Keratinocyte (primary cell): ENCODE measurements at regions not wholly inside any gene's neighbourhood (a gene's known extent, or its start where the extent isn't known, plus 50 kb on each side); places are given as distances from the start of the nearest gene placed in this dataset.

Experiments used
- DNase-seq: peaks from one replicate; pipeline ENCODE4 v3.0.0-alpha.2; 2011; ENCODE audit warnings: low read depth, missing footprints, low spot score
- FAIRE-seq: peaks from 2 replicates; lab custom pipeline; 2011; peaks lifted over from hg19 to GRCh38; lab: Jason Lieb, UNC
- H2AFZ ChIP-seq: 2 replicates; pipeline ENCODE4 v1.6.0; 2012; ENCODE audit warnings: low read length, control low read depth, inconsistent platforms; ENCODE audit not compliant: control insufficient read depth
- H3K27ac ChIP-seq: 2 replicates; pipeline ENCODE4 v1.5.1; 2011; ENCODE audit warnings: low read length; ENCODE audit not compliant: control insufficient read depth, insufficient read depth
- H3K27me3 ChIP-seq: 3 replicates; pipeline ENCODE4 v1.6.0; 2011; ENCODE audit warnings: low read length; ENCODE audit not compliant: control insufficient read depth, insufficient read depth; ENCODE audit errors: extremely low read depth
- H3K36me3 ChIP-seq, 2 experiments: 2 replicates in 1 of 2; 3 replicates in 1 of 2; pipeline ENCODE4 v1.5.1; 2011; ENCODE audit warnings: low read length in 2 of 2, mild to moderate bottlenecking in 1 of 2; ENCODE audit not compliant: control insufficient read depth in 2 of 2, insufficient read depth in 2 of 2; ENCODE audit errors: extremely low read depth in 1 of 2
- H3K4me1 ChIP-seq: 3 replicates; pipeline ENCODE4 v1.5.1; 2011; ENCODE audit warnings: low read length; ENCODE audit not compliant: control insufficient read depth, insufficient read depth; ENCODE audit errors: extremely low read depth
- H3K4me2 ChIP-seq: 3 replicates; pipeline ENCODE4 v1.6.0; 2011; ENCODE audit warnings: low read depth, low read length; ENCODE audit not compliant: control insufficient read depth, insufficient read depth; ENCODE audit errors: extremely low read depth
- H3K4me3 ChIP-seq, 3 experiments: fragments of 200-600 bp in 1 of 3; sonication (generic) in 1 of 3; 2 replicates in 2 of 3; 3 replicates in 1 of 3; pipeline ENCODE4 v1.5.1; 2011 to 2016; ENCODE audit warnings: low read length in 3 of 3, mild to moderate bottlenecking in 3 of 3, control low read depth in 2 of 3, inconsistent platforms in 1 of 3, low read depth in 1 of 3, mixed read lengths in 1 of 3, mixed run types in 1 of 3, moderate library complexity in 1 of 3; ENCODE audit not compliant: control insufficient read depth in 2 of 3, insufficient read depth in 2 of 3; ENCODE audit errors: extremely low read depth in 1 of 3
- H3K79me2 ChIP-seq: 2 replicates; pipeline ENCODE4 v1.6.0; 2012; ENCODE audit warnings: low read length; ENCODE audit not compliant: control insufficient read depth, insufficient read depth
- H3K9ac ChIP-seq: 3 replicates; pipeline ENCODE4 v1.6.0; 2011; ENCODE audit warnings: low read length; ENCODE audit not compliant: control insufficient read depth, insufficient read depth; ENCODE audit errors: extremely low read depth
- H3K9me1 ChIP-seq: 3 replicates; pipeline ENCODE4 v1.6.0; 2011; ENCODE audit warnings: low read length; ENCODE audit not compliant: control insufficient read depth, insufficient read depth; ENCODE audit errors: extremely low read depth
- H3K9me3 ChIP-seq: 2 replicates; pipeline ENCODE4 v1.5.1; 2012; ENCODE audit warnings: low read depth, low read length; ENCODE audit not compliant: control insufficient read depth
- H4K20me1 ChIP-seq: 3 replicates; pipeline ENCODE4 v1.6.0; 2011; ENCODE audit warnings: low read length; ENCODE audit not compliant: control insufficient read depth, insufficient read depth; ENCODE audit errors: extremely low read depth
- CTCF ChIP-seq, 3 experiments: IDR thresholded peaks in 1 of 3; conservative IDR thresholded peaks in 1 of 3; optimal IDR thresholded peaks in 1 of 3; 2 replicates in 2 of 3; 3 replicates in 1 of 3; pipeline versions ENCODE3 to v1.5.1; 2011; ENCODE audit warnings: low read length in 3 of 3, mild to moderate bottlenecking in 3 of 3, moderate library complexity in 2 of 3, control low read depth in 1 of 3, inconsistent platforms in 1 of 3; ENCODE audit not compliant: insufficient read depth in 2 of 3; ENCODE audit errors: extremely low read depth in 1 of 3
- EZH2 ChIP-seq: IDR thresholded peaks from one replicate; pipeline ENCODE4 v1.6.1; 2012; ENCODE audit warnings: inconsistent platforms, mild to moderate bottlenecking, low read length, moderate library complexity
- dilution Hi-C: fragments of 300-500 bp; cut with MboI; formaldehyde crosslinking; loops from one replicate; pipeline ENCODE4 v1.7.0; 2020; ENCODE audit warnings: low sequenced_read_pairs; ENCODE audit not compliant: extremely low pct_ligation_motif_present

- Histone ChIP-seq H3K4me2 (no peak overlapping the region), H4K20me1 (no peaks in the 10 kb centered on the region), H2AFZ (no peak overlapping the region), H3K36me3 (no peaks in the 10 kb centered on the region), H3K9ac (no peak overlapping the region), H3K9me1 (no peaks in the 10 kb centered on the region), H3K27me3 (no peaks in the 10 kb centered on the region), H3K4me3 (no peak overlapping the region), H3K9me3 (no peaks in the 10 kb centered on the region), H3K27ac (no peak overlapping the region), H3K4me1 (no peaks in the 10 kb centered on the region), H3K79me2 (no peaks in the 10 kb centered on the region)
- FAIRE-seq = no peak
- TF ChIP-seq CTCF (optimal IDR thresholded peaks at IDR 0.05 in 1 of 3, IDR thresholded peaks at IDR 0.05 in 1 of 3, conservative IDR thresholded peaks at IDR 0.05 in 1 of 3; ENCODE audit: extremely low read depth in 1 of 3, insufficient read depth in 2 of 3, low read length in 3 of 3) (no peak), EZH2 (no peak)
- no peak for DNase-seq
- dilution Hi-C loops = no loop called here
Observed at GRCh38 chr2:145394181-145394580, 874.3 kb upstream of the ZEB2 start.

- H3K9ac ChIP-seq = no peak overlapping the region
- H3K4me2 ChIP-seq = no peak overlapping the region
- dilution Hi-C loops = no loop called here
- no peaks in the 10 kb centered on the region for H3K9me1 ChIP-seq
- DNase-seq = no peak
- FAIRE-seq = no peak
- no peaks in the 10 kb centered on the region for H3K36me3 ChIP-seq
- H3K27me3 ChIP-seq = no peaks in the 10 kb centered on the region
- H2AFZ ChIP-seq = no peak overlapping the region
- no peaks in the 10 kb centered on the region for H4K20me1 ChIP-seq
- no peak overlapping the region for H3K4me3 ChIP-seq
- no peaks in the 10 kb centered on the region for H3K4me1 ChIP-seq
- no peaks in the 10 kb centered on the region for H3K79me2 ChIP-seq
- TF ChIP-seq CTCF (optimal IDR thresholded peaks at IDR 0.05 in 1 of 3, IDR thresholded peaks at IDR 0.05 in 1 of 3, conservative IDR thresholded peaks at IDR 0.05 in 1 of 3; ENCODE audit: extremely low read depth in 1 of 3, insufficient read depth in 2 of 3, low read length in 3 of 3) (no peak), EZH2 (no peak)
- no peak overlapping the region for H3K27ac ChIP-seq
- no peaks in the 10 kb centered on the region for H3K9me3 ChIP-seq
Observed at GRCh38 chr2:145386973-145387372, 867.1 kb upstream of the ZEB2 start.
